IMR-90 (cell line): ENCODE measurements at regions not wholly inside any gene's neighbourhood (a gene's known extent, or its start where the extent isn't known, plus 50 kb on each side); places are given as distances from the start of the nearest gene placed in this dataset.

Experiments
- ATAC-seq: fragments of 200-7000 bp; cut with Tn5 transposase; 2 replicates; pipeline ENCODE4 v1.9.1; 2020; ENCODE audit warnings: low read depth, mild to moderate bottlenecking, moderate library complexity
- BruUV-seq: library from RNA; stranded (reverse); fragments of 400-500 nt; replicated peaks from 2 replicates; lab custom pipeline; 2021; lab: Mats Ljungman, UMichigan
- CTCF ChIA-PET: fragments of 300-600 bp; formaldehyde crosslinking; extraction: SDS; loops from one replicate; lab custom pipeline; 2021; ENCODE audit warnings: antibody characterized with exemption; lab: Yijun Ruan, JAX
- POLR2A ChIA-PET: fragments of 300-600 bp; sonication (Branson Sonifier 250); formaldehyde crosslinking; loops from one replicate; lab custom pipeline; 2022; ENCODE audit warnings: antibody characterized with exemption; ENCODE audit not compliant: unreplicated experiment; lab: Charles Lee
- DNase-seq: peaks from one replicate; pipeline ENCODE4 v3.0.0; 2013
- H2AFZ ChIP-seq: replicated peaks from 2 replicates; pipeline ENCODE3; 2013; ENCODE audit warnings: low read length, mild to moderate bottlenecking; ENCODE audit not compliant: poor library complexity
- H2AK5ac ChIP-seq: 2 replicates; pipeline ENCODE4 v1.6.1; 2013; ENCODE audit warnings: low read depth, low read length, inconsistent platforms
- H2AK9ac ChIP-seq: replicated peaks from 2 replicates; pipeline ENCODE3; 2013; ENCODE audit warnings: mild to moderate bottlenecking, low read depth, low read length, moderate library complexity; ENCODE audit not compliant: poor library complexity
- H2BK120ac ChIP-seq: 2 replicates; pipeline ENCODE4 v1.6.1; 2013; ENCODE audit warnings: low read depth, low read length, inconsistent platforms
- H2BK15ac ChIP-seq: 3 replicates; pipeline ENCODE4 v1.6.1; 2013; ENCODE audit warnings: low read depth, low read length, inconsistent platforms
- H2BK20ac ChIP-seq: 2 replicates; pipeline ENCODE4 v1.6.1; 2013; ENCODE audit warnings: low read depth, mild to moderate bottlenecking, inconsistent platforms, low read length, moderate library complexity
- H2BK5ac ChIP-seq: 2 replicates; pipeline ENCODE4 v1.6.1; 2013; ENCODE audit warnings: mild to moderate bottlenecking, low read depth, low read length, inconsistent platforms; ENCODE audit not compliant: poor library complexity, severe bottlenecking
- H3K14ac ChIP-seq: replicated peaks from 2 replicates; pipeline ENCODE4 v1.6.1; 2013; ENCODE audit warnings: low read depth, low read length, inconsistent platforms
- H3K18ac ChIP-seq: 2 replicates; pipeline ENCODE4 v1.6.1; 2013; ENCODE audit warnings: low read depth, low read length, control low read depth
- H3K23ac ChIP-seq: 2 replicates; pipeline ENCODE4 v1.6.1; 2013; ENCODE audit warnings: low read depth, low read length, inconsistent platforms
- H3K27ac ChIP-seq: 2 replicates; pipeline ENCODE4 v1.5.1; 2013; ENCODE audit warnings: mild to moderate bottlenecking, control low read depth, low read length; ENCODE audit not compliant: insufficient read depth
- H3K27me3 ChIP-seq: 2 replicates; pipeline ENCODE4 v1.6.1; 2013; ENCODE audit warnings: low read length; ENCODE audit not compliant: control insufficient read depth, insufficient read depth
- H3K36me3 ChIP-seq: 2 replicates; pipeline ENCODE4 v1.6.1; 2013; ENCODE audit warnings: low read length, mixed read lengths; ENCODE audit not compliant: control insufficient read depth, insufficient read depth
- H3K4ac ChIP-seq: 2 replicates; pipeline ENCODE4 v1.6.1; 2013; ENCODE audit warnings: low read depth, low read length, inconsistent platforms
- H3K4me1 ChIP-seq: 2 replicates; pipeline ENCODE4 v1.6.1; 2013; ENCODE audit warnings: low read length, mixed read lengths; ENCODE audit not compliant: control insufficient read depth, insufficient read depth
- H3K4me2 ChIP-seq: 2 replicates; pipeline ENCODE4 v1.6.1; 2013; ENCODE audit warnings: low read depth, mild to moderate bottlenecking, control low read depth, low read length, moderate library complexity
- H3K4me3 ChIP-seq: 2 replicates; pipeline ENCODE4 v1.5.1; 2013; ENCODE audit warnings: low read depth, mild to moderate bottlenecking, control low read depth, low read length, moderate library complexity; ENCODE audit not compliant: insufficient read depth
- H3K56ac ChIP-seq: 2 replicates; pipeline ENCODE4 v1.6.1; 2013; ENCODE audit warnings: low read length, inconsistent platforms; ENCODE audit not compliant: insufficient read depth; ENCODE audit errors: extremely low read depth
- H3K79me1 ChIP-seq, 2 experiments: 2 replicates each; pipeline ENCODE4 v1.6.1; 2013; ENCODE audit warnings: low read length in 2 of 2, inconsistent platforms in 1 of 2, low read depth in 1 of 2
- H3K9ac ChIP-seq: 2 replicates; pipeline ENCODE4 v1.6.1; 2013; ENCODE audit warnings: low read depth, low read length, control low read depth
- H3K9me1 ChIP-seq: 2 replicates; pipeline ENCODE4 v1.6.1; 2013; ENCODE audit warnings: low read length, inconsistent platforms; ENCODE audit not compliant: insufficient read depth
- H3K9me3 ChIP-seq: 2 replicates; pipeline ENCODE4 v1.6.1; 2013; ENCODE audit warnings: low read length; ENCODE audit not compliant: control insufficient read depth, insufficient read depth
- H4K20me1 ChIP-seq: 2 replicates; pipeline ENCODE4 v1.6.1; 2013; ENCODE audit warnings: low read length, inconsistent platforms; ENCODE audit not compliant: insufficient read depth
- H4K5ac ChIP-seq: 2 replicates; pipeline ENCODE4 v1.6.1; 2013; ENCODE audit warnings: mild to moderate bottlenecking, low read depth, low read length, control low read depth
- H4K8ac ChIP-seq, 2 experiments: 2 replicates each; pipeline ENCODE4 v1.6.1; 2013; ENCODE audit warnings: low read depth in 2 of 2, low read length in 2 of 2, control low read depth in 1 of 2, inconsistent platforms in 1 of 2
- H4K91ac ChIP-seq: 2 replicates; pipeline ENCODE4 v1.6.1; 2013; ENCODE audit warnings: low read depth, low read length, inconsistent platforms; ENCODE audit not compliant: insufficient read depth
- FOS ChIP-seq: fragments of 150-350 bp; IDR thresholded peaks from 2 replicates; pipeline ENCODE4 v1.6.1; 2016; ENCODE audit warnings: low read depth, low read length
- RCOR1 ChIP-seq: IDR thresholded peaks from 2 replicates; pipeline ENCODE4 v1.6.1; 2012; ENCODE audit warnings: mild to moderate bottlenecking, low read length, improper control_type of control experiment; ENCODE audit not compliant: insufficient replicate concordance
- RFX5 ChIP-seq: IDR thresholded peaks from 2 replicates; pipeline ENCODE4 v1.8.0; 2012; ENCODE audit warnings: low read depth, mild to moderate bottlenecking, low read length, moderate library complexity
- WGBS, 2 experiments: methylation state at CpG; one replicate each; pipeline versions ENCODE4 v1.1.5 to v1.1.7; 2013; ENCODE audit warnings: missing lambda C conversion rate in 2 of 2; ENCODE audit not compliant: insufficient read length in 1 of 2; ENCODE audit errors: extremely low coverage in 2 of 2; 5-methylcytosine and 5-hydroxymethylcytosine counted together
- dilution Hi-C: fragments of 300-500 bp; cut with HindIII; formaldehyde crosslinking; loops from one replicate; pipeline ENCODE4 v1.14.3; 2018; ENCODE audit warnings: low sequenced_read_pairs; ENCODE audit not compliant: unreplicated experiment
- in situ Hi-C: fragments of 300-500 bp; cut with MboI; formaldehyde crosslinking; loops from 3 replicates; pipeline ENCODE4 v1.14.3; 2019; ENCODE audit warnings: low sequenced_read_pairs, inconsistent platforms, mixed read lengths
- intact Hi-C: fragments of 100-400 bp; cut with micrococcal nuclease; formaldehyde crosslinking; loops from 2 replicates; pipeline ENCODE4 v1.10.0; 2022

GRCh38 chr10:33669904-33670303, 335.4 kb upstream of the NRP1 start:
- Histone ChIP-seq H3K9me3 (no peaks in the 10 kb centered on the region; the same call in 1 of the 2 replicates), H2AK5ac (no peak overlapping the region), H4K8ac (no peak overlapping the region), H4K91ac (no peak overlapping the region), H3K4me3 (no peak overlapping the region), H3K27me3 (no peaks in the 10 kb centered on the region; the same call in 1 of the 2 replicates), H3K4me1 (no peaks in the 10 kb centered on the region), H2BK5ac (no peak overlapping the region), H4K20me1 (no peaks in the 10 kb centered on the region), H3K4me2 (no peak overlapping the region), H3K36me3 (no peaks in the 10 kb centered on the region), H3K14ac (no peak overlapping the region), H3K4ac (no peak overlapping the region), H2BK20ac (no peak overlapping the region), H3K79me1 (no peaks in the 10 kb centered on the region), H2AFZ (no peak overlapping the region), H3K9me1 (no peaks in the 10 kb centered on the region), H4K5ac (no peak overlapping the region), H3K9ac (no peak overlapping the region), H2AK9ac (no peak overlapping the region), H2BK15ac (no peak overlapping the region), H2BK120ac (no peak overlapping the region), H3K27ac (no peak overlapping the region), H3K18ac (no peak overlapping the region), H3K56ac (no peak overlapping the region), H3K23ac (no peak overlapping the region)
- DNase-seq (no peak), ATAC-seq (no peak)
- TF ChIP-seq RCOR1 (no peak), FOS (no peak), RFX5 (no peak)
- CTCF ChIA-PET, result no interaction called here
- POLR2A ChIA-PET, result no interaction called here
- in situ Hi-C loops (no loop called here), intact Hi-C loops (no loop called here), dilution Hi-C loops (no loop called here)
- WGBS, 2 experiments, result no CpG with 5 or more reads among the region's 5 CpGs
- BruUV-seq, result no TSS peak
